SK-N-SH (cell line): ENCODE measurements at regions not wholly inside any gene's neighbourhood (a gene's known extent, or its start where the extent isn't known, plus 50 kb on each side); places are given as distances from the start of the nearest gene placed in this dataset.

ENCODE experiments used
- CTCF ChIA-PET: fragments of 300-600, 350-600 bp; formaldehyde crosslinking; extraction: SDS; loops from one replicate; lab custom pipeline; 2021; lab: Yijun Ruan, JAX
- POLR2A ChIA-PET: fragments of 350-600 bp; sonication (Branson Sonifier 250); formaldehyde crosslinking; extraction: SDS; loops from one replicate; lab custom pipeline; 2020; ENCODE audit warnings: antibody characterized with exemption, inconsistent platforms; lab: Yijun Ruan, JAX
- DNase-seq: peaks from one replicate; pipeline ENCODE4 v3.0.0; 2012
- H2AFZ ChIP-seq: fragments of 200-600 bp; sonication (generic); 2 replicates; pipeline ENCODE4 v1.8.1; 2016; ENCODE audit warnings: antibody characterized with exemption, mild to moderate bottlenecking, low read depth
- H3F3A ChIP-seq: fragments of 200-600 bp; sonication (generic); replicated peaks from 2 replicates; pipeline ENCODE3; 2016; ENCODE audit warnings: antibody characterized with exemption, mild to moderate bottlenecking; ENCODE audit not compliant: insufficient read depth
- H3K27ac ChIP-seq, 2 experiments: fragments of 200-500 bp in 1 of 2; fragments of 200-600 bp in 1 of 2; sonication (Bioruptor generic) in 1 of 2; sonication (generic), shearing (Covaris generic) in 1 of 2; 2 replicates each; pipeline versions ENCODE4 v1.5.1 to v1.6.1; 2014 to 2016; ENCODE audit warnings: low read depth in 2 of 2, inconsistent platforms in 1 of 2, low read length in 1 of 2, mild to moderate bottlenecking in 1 of 2, mixed read lengths in 1 of 2
- H3K27me3 ChIP-seq: fragments of 200-600 bp; sonication (generic), shearing (Covaris generic); 2 replicates; pipeline ENCODE4 v1.6.1; 2016; ENCODE audit warnings: mixed run types; ENCODE audit not compliant: insufficient read depth
- H3K36me3 ChIP-seq, 2 experiments: fragments of 200-500 bp in 1 of 2; fragments of 200-600 bp in 1 of 2; sonication (Bioruptor generic) in 1 of 2; sonication (generic) in 1 of 2; replicated peaks in 1 of 2; 2 replicates each; pipeline versions ENCODE3 to v1.5.1; 2014 to 2016; ENCODE audit warnings: low read length in 1 of 2, mild to moderate bottlenecking in 1 of 2; ENCODE audit not compliant: insufficient read depth in 2 of 2, control insufficient read depth in 1 of 2
- H3K4me1 ChIP-seq, 2 experiments: fragments of 200-500 bp in 1 of 2; fragments of 200-600 bp in 1 of 2; sonication (Bioruptor generic) in 1 of 2; sonication (generic), shearing (Covaris generic) in 1 of 2; 2 replicates each; pipeline versions ENCODE4 v1.5.1 to v1.6.1; 2014 to 2016; ENCODE audit warnings: low read depth in 1 of 2, low read length in 1 of 2, mixed run types in 1 of 2; ENCODE audit not compliant: insufficient read depth in 2 of 2, control insufficient read depth in 1 of 2
- H3K4me2 ChIP-seq: fragments of 200-600 bp; sonication (generic), shearing (Covaris generic); 2 replicates; pipeline ENCODE4 v1.6.1; 2017; ENCODE audit warnings: mixed run types
- H3K4me3 ChIP-seq, 2 experiments: fragments of 200-500 bp in 1 of 2; fragments of 200-600 bp in 1 of 2; sonication (Bioruptor generic) in 1 of 2; sonication (generic), shearing (Covaris generic) in 1 of 2; 2 replicates each; pipeline versions ENCODE4 v1.5.1 to v1.8.1; 2014 to 2016; ENCODE audit warnings: low read depth in 2 of 2, inconsistent platforms in 1 of 2, low read length in 1 of 2, mild to moderate bottlenecking in 1 of 2, mixed read lengths in 1 of 2, moderate library complexity in 1 of 2
- H3K79me2 ChIP-seq: fragments of 200-600 bp; sonication (generic); 2 replicates; pipeline ENCODE4 v1.8.1; 2017; ENCODE audit warnings: mild to moderate bottlenecking; ENCODE audit not compliant: insufficient read depth
- H3K9ac ChIP-seq: fragments of 200-600 bp; sonication (generic); 2 replicates; pipeline ENCODE4 v1.6.1; 2017; ENCODE audit warnings: mixed run types
- H3K9me2 ChIP-seq: fragments of 200-600 bp; sonication (generic); 2 replicates; pipeline ENCODE4 v1.6.1; 2017; ENCODE audit warnings: mixed run types
- H3K9me3 ChIP-seq: fragments of 200-600 bp; sonication (generic); 2 replicates; pipeline ENCODE4 v1.6.1; 2017; ENCODE audit warnings: mixed run types, mild to moderate bottlenecking, moderate library complexity
- H4K20me1 ChIP-seq: fragments of 200-600 bp; sonication (generic); 2 replicates; pipeline ENCODE4 v1.6.1; 2017; ENCODE audit warnings: mild to moderate bottlenecking, mixed run types; ENCODE audit not compliant: insufficient read depth
- FOXM1 ChIP-seq: IDR thresholded peaks from 2 replicates; pipeline ENCODE4 v1.4.0; 2012; ENCODE audit warnings: low read depth, mild to moderate bottlenecking
- GABPA ChIP-seq: IDR thresholded peaks from 2 replicates; pipeline ENCODE4 v1.4.0; 2012; ENCODE audit warnings: low read depth, mild to moderate bottlenecking
- MEF2A ChIP-seq: IDR thresholded peaks from 2 replicates; pipeline ENCODE4 v1.4.0; 2012; ENCODE audit warnings: low read depth, borderline replicate concordance
- MXI1 ChIP-seq: IDR thresholded peaks from 2 replicates; pipeline ENCODE4 v1.6.1; 2012; ENCODE audit warnings: mild to moderate bottlenecking, low read depth, low read length, improper control_type of control experiment
- NFIC ChIP-seq: IDR thresholded peaks from 2 replicates; pipeline ENCODE4 v1.4.0; 2012; ENCODE audit warnings: borderline replicate concordance
- NRF1 ChIP-seq: IDR thresholded peaks from 2 replicates; pipeline ENCODE4 v1.6.1; 2012; ENCODE audit warnings: low read depth, mild to moderate bottlenecking, low read length
- RFX5 ChIP-seq: IDR thresholded peaks from 2 replicates; pipeline ENCODE4 v1.6.1; 2012; ENCODE audit warnings: mild to moderate bottlenecking, improper control_type of control experiment, low read length
- SIN3A ChIP-seq: IDR thresholded peaks from 2 replicates; pipeline ENCODE4 v1.6.1; 2012; ENCODE audit warnings: low read depth, mild to moderate bottlenecking, low read length, moderate library complexity, borderline replicate concordance
- TCF12 ChIP-seq: IDR thresholded peaks from 2 replicates; pipeline ENCODE4 v1.4.0; 2012
- TEAD4 ChIP-seq: IDR thresholded peaks from 2 replicates; pipeline ENCODE4 v1.4.0; 2012; ENCODE audit warnings: mild to moderate bottlenecking, borderline replicate concordance; ENCODE audit not compliant: insufficient read depth
- YY1 ChIP-seq: IDR thresholded peaks from 2 replicates; pipeline ENCODE4 v1.4.0; 2012; ENCODE audit warnings: low read depth, mild to moderate bottlenecking
- WGBS: methylation state at CpG from one replicate; pipeline ENCODE4 v1.1.6; 2017; ENCODE audit warnings: low lambda C conversion rate; 5-methylcytosine and 5-hydroxymethylcytosine counted together
- TF ChIP-seq, protein P1 (sequence below): IDR thresholded peaks from 2 replicates; pipeline ENCODE4; 2012
- TF ChIP-seq, protein P2 (sequence below): IDR thresholded peaks from 2 replicates; pipeline ENCODE4 v1.4.0; 2012; ENCODE audit warnings: low read depth, borderline replicate concordance
- TF ChIP-seq, protein P3 (sequence below): IDR thresholded peaks from 2 replicates; pipeline ENCODE4 v1.6.1; 2012; ENCODE audit warnings: mild to moderate bottlenecking, low read depth, low read length, moderate library complexity
- TF ChIP-seq, protein P4 (sequence below): fragments of 200-600 bp; sonication (generic); IDR thresholded peaks from 2 replicates; pipeline ENCODE4 v1.6.1; 2017; ENCODE audit warnings: antibody characterized with exemption, mild to moderate bottlenecking, moderate library complexity
- TF ChIP-seq, protein P5 (sequence below): fragments of 150-350 bp; IDR thresholded peaks from 2 replicates; pipeline ENCODE4 v1.6.1; 2017; ENCODE audit warnings: antibody characterized with exemption, low read length, low read depth, borderline replicate concordance

DNA sequence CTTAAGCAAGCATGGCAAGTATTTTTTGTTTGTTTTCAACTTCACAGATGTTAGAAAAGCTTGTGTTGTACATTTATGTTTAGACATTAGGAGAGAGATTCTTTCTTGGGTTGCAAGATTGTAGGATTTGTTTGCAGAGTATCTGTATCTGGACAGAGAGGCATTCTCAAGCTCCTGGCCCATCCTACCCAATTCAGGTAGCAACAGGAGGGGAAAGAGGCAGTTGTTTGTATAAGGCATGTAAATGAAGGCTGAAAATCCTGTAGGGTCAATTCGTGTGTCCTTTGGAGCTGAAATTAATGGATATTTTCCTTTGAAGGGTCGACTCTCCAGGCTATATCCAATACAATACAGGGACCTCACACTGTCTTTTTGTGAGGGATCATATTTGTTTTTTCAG is 147.3 kb downstream of the KCNRG start:
- 58% methylated on average over 2 of the region's 2 CpGs for WGBS
- CTCF ChIA-PET, result no interaction called here
- TF ChIP-seq MXI1, result no peak
- TF ChIP-seq, protein P1, sequence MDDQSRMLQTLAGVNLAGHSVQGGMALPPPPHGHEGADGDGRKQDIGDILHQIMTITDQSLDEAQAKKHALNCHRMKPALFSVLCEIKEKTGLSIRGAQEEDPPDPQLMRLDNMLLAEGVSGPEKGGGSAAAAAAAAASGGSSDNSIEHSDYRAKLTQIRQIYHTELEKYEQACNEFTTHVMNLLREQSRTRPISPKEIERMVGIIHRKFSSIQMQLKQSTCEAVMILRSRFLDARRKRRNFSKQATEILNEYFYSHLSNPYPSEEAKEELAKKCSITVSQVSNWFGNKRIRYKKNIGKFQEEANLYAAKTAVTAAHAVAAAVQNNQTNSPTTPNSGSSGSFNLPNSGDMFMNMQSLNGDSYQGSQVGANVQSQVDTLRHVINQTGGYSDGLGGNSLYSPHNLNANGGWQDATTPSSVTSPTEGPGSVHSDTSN, result no peak
- TF ChIP-seq SIN3A, result no peak
- no peak for TF ChIP-seq TCF12
- TF ChIP-seq, protein P2, sequence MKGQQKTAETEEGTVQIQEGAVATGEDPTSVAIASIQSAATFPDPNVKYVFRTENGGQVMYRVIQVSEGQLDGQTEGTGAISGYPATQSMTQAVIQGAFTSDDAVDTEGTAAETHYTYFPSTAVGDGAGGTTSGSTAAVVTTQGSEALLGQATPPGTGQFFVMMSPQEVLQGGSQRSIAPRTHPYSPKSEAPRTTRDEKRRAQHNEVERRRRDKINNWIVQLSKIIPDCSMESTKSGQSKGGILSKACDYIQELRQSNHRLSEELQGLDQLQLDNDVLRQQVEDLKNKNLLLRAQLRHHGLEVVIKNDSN, result no peak
- TF ChIP-seq NRF1, result no peak
- TF ChIP-seq GABPA, result no peak
- TF ChIP-seq, protein P3, sequence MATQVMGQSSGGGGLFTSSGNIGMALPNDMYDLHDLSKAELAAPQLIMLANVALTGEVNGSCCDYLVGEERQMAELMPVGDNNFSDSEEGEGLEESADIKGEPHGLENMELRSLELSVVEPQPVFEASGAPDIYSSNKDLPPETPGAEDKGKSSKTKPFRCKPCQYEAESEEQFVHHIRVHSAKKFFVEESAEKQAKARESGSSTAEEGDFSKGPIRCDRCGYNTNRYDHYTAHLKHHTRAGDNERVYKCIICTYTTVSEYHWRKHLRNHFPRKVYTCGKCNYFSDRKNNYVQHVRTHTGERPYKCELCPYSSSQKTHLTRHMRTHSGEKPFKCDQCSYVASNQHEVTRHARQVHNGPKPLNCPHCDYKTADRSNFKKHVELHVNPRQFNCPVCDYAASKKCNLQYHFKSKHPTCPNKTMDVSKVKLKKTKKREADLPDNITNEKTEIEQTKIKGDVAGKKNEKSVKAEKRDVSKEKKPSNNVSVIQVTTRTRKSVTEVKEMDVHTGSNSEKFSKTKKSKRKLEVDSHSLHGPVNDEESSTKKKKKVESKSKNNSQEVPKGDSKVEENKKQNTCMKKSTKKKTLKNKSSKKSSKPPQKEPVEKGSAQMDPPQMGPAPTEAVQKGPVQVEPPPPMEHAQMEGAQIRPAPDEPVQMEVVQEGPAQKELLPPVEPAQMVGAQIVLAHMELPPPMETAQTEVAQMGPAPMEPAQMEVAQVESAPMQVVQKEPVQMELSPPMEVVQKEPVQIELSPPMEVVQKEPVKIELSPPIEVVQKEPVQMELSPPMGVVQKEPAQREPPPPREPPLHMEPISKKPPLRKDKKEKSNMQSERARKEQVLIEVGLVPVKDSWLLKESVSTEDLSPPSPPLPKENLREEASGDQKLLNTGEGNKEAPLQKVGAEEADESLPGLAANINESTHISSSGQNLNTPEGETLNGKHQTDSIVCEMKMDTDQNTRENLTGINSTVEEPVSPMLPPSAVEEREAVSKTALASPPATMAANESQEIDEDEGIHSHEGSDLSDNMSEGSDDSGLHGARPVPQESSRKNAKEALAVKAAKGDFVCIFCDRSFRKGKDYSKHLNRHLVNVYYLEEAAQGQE, result no peak
- no peak for TF ChIP-seq FOXM1
- TF ChIP-seq RFX5, result no peak
- no peak for TF ChIP-seq YY1
- TF ChIP-seq, protein P4, sequence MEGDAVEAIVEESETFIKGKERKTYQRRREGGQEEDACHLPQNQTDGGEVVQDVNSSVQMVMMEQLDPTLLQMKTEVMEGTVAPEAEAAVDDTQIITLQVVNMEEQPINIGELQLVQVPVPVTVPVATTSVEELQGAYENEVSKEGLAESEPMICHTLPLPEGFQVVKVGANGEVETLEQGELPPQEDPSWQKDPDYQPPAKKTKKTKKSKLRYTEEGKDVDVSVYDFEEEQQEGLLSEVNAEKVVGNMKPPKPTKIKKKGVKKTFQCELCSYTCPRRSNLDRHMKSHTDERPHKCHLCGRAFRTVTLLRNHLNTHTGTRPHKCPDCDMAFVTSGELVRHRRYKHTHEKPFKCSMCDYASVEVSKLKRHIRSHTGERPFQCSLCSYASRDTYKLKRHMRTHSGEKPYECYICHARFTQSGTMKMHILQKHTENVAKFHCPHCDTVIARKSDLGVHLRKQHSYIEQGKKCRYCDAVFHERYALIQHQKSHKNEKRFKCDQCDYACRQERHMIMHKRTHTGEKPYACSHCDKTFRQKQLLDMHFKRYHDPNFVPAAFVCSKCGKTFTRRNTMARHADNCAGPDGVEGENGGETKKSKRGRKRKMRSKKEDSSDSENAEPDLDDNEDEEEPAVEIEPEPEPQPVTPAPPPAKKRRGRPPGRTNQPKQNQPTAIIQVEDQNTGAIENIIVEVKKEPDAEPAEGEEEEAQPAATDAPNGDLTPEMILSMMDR, result no peak
- TF ChIP-seq MEF2A, result no peak
- no peak for TF ChIP-seq NFIC
- TF ChIP-seq, protein P5, sequence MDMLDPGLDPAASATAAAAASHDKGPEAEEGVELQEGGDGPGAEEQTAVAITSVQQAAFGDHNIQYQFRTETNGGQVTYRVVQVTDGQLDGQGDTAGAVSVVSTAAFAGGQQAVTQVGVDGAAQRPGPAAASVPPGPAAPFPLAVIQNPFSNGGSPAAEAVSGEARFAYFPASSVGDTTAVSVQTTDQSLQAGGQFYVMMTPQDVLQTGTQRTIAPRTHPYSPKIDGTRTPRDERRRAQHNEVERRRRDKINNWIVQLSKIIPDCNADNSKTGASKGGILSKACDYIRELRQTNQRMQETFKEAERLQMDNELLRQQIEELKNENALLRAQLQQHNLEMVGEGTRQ, result no peak
- no peak for TF ChIP-seq TEAD4
- TF ChIP-seq, all 33 proteins: peak for 0
- Histone ChIP-seq H3K4me3 (no peak overlapping the region), H3K9ac (no peak overlapping the region), H3K4me2 (no peak overlapping the region), H3K27me3 (no peaks in the 10 kb centered on the region), H3K9me3 (no peaks in the 10 kb centered on the region), H3K79me2 (no peaks in the 10 kb centered on the region), H4K20me1 (no peaks in the 10 kb centered on the region), H2AFZ (no peak overlapping the region), H3K4me1 (no peaks in the 10 kb centered on the region), H3F3A (no peaks in the 10 kb centered on the region), H3K36me3 (no peaks in the 10 kb centered on the region), H3K27ac (no peak overlapping the region), H3K9me2 (no peaks in the 10 kb centered on the region)
- DNase-seq, result no peak
- POLR2A ChIA-PET, result no interaction called here
